Right renal cortex interstitium (tissue), 3 donors: ENCODE measurements at regions not wholly inside any gene's neighbourhood (a gene's known extent, or its start where the extent isn't known, plus 50 kb on each side); places are given as distances from the start of the nearest gene placed in this dataset.
A peak's percentile ranks its signal among the peaks of the same experiment; 100 is the strongest.

ENCODE experiments used
- DNase-seq, 3 donors: peaks; one replicate each; pipeline ENCODE4 v3.0.0-alpha.2; 2013; ENCODE audit warnings: low read depth in 3 of 3, low spot score in 2 of 3

DNA sequence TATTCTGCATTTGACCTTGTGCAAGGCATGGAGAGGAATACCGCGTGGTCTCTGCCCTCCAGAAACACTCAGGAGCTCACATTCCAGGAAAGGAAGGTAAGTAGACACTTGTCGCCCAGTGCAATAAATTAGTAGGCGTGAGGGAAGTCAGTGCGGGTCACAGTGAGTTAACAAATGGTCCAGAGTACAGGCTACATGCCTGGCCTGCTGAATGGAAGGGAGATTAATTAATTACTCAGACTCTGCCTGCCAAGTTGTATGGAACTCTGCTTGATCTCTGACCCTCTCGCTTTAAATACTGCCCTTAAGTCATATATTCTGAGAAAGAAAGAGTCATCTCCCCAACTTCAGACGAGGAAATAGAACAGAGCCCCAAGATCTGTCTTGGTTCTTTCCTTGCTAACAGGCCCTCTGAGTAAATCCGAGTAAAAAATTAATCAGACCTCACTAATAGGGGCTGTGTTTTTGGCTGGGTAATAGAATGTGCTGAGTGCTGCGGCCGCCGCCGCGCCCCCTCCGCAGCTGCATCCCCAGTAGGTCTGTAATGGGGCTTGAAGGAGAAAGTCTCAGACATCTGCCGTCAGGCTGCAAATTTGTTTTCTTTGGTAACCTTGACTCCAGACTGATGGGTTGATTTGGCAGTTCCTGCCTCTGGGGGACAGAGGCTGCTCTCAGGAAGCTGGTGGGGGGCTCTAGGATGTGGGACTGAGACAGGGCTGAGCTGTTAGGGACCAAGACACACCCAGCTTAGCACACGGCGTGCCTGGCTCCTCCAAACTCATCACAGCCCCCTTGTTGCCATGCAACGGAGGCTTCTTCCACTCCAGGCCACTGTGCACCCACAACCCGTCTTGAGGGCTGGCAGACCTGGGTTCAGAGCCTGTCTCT, 144.4 kb downstream of the NSG2 start:
- DNase-seq, result peak in 2 of 3 donors; percentile 43 to 49

DNA sequence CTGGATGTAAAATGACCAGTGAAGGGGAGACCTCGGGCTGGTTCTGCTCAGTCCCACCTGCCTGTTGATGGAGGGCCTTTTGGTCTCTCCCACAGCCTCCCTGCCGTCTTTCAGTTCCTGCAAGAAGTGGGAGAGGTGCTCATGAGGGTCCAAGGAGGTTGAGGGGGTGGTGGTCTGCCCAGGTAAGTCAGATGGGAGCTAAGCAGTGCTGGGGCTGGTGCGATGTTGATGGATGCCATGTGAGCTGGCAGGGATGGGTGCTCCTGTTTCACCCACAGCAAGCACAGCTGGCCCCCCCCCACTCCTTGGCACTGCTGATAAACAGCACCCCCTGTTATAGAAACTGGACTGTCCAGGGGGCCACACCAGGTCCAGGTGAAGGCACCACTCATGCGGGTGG, 145.6 kb downstream of the NSG2 start:
- no peak for DNase-seq

DNA sequence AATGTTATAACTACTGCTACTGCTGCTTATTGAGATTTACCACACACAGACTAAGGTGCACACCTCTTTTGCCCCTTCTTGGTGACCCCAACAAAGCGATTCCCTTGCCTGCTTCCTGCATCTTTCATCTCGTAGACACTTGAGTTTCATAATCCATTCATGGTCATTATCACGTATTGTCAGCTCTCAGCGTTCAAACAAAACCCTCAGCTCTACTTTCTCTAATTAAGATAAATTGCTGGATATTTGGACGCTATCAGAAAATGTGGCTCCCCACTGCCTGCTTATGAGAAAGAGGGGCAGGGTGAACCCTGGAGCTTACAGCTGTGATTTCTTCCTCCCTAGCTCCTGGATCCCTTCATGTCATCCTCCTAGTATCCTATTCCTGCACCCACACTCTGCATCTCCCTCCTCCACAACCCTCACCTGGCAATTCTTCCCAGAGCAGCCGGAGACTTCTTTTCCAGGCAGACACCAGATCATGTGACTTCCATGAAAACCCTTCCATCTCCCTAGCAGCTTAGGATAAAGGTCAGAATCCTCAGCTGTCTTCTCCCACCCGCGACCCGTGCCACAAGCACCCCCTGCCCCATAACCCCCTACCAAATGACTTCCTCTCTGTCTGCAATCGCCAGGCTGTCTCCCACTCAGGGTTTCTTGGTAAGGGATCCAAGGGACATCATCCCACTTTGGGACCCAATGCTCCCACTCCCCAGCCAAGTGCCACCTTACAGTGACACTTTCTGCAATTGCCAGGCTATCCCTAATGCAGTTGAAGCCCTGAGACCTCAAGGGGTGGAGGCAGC, 146.5 kb downstream of the NSG2 start:
- DNase-seq, result no peak

DNA sequence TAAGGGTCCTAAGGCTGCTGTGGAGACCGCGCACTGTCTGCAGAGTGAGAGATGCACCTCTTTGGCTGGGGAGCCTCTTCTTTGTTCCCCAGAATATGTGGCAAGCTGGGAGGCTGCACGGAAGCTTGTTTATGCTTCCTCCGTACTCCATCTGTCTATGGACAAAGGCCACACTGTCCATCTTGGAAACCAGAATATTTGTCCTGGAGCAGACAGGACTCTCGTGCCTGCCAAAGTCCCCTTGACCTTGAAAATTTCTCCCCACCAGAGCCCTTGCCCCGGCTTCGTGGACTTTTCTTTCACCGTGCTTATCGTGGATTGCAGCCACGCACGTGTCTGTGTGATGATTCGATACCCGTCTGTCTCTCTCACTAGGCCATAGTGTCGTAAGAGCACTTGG, 147.4 kb downstream of the NSG2 start:
- no peak for DNase-seq

DNA sequence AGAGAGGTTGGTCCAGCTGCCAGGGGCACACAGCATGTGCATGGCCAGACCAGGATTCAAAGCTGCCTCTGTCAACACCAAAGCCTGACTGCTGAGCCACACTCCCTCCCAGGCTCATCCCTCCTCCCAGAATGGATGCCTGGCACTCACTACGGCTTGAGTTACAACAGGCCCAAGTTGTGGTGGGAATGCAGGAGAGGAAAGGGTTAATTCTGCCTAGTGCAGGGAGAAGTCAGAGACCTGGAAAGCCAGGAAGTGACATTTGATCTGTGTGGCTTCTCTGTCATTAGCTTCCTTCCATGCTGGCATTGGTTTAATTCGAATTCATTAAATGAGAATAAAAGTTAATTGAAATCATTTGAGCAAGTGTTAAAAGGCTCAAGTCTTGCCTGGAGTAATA, 150.0 kb downstream of the NSG2 start:
- DNase-seq, result peak in 1 of 3 donors; percentile 16

DNA sequence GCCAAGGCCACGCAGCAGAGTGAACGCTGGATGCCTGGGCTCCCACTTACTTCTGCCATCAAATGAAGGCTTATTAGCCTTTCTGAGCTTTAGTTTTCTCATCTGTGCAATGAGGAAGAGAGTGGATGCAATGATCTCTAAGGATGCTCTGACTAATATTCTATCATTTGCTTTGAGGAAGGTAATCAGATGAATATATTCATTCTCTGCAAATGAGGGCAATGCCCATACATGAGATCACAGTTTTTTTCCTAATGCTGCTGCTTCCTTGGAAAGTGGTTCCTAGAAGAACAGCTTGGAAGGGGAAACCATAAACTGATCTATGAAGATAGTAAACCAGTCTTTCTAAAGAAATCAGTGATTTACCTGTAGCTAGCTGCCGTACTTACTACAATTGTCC, 152.4 kb downstream of the NSG2 start:
- DNase-seq, result no peak

DNA sequence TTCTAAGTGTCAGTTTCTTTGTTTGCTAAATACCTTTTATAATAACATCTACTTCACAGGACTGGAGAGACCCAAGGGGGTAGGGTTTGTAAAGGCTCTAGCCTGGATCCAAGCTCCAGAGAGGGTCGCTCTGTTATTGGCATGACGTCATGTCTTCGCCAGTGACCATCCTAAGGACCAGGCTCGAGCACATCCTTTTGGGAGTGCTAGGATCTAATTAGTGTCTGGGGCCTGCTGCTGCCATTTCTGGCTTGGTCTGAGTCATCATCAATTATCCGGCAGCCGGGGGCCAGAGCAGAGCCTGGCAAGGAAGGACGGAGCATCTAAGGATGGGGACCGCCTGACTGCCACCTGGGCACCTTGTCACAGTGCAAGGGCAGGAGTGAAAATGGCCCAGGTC, 153.0 kb downstream of the NSG2 start:
- DNase-seq, result no peak

DNA sequence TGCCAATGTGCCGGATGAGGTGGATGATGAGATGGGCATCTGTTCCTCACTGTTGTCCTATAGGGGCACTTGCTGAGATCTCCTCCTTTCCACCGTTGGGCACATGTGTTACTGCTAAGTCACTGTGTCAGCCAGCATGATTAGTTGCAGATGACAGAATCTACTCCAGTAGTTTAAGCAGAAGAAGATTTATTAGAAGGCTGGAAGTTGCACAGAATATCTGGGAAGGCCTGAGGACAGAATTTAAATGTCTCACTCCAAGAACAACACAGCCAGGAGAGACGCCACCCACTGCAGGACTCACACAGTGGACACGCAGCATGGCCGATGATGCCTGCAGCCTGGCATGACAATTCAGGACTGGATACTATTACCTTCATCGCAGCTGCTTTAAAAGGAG, 157.5 kb downstream of the NSG2 start:
- DNase-seq, result no peak

DNA sequence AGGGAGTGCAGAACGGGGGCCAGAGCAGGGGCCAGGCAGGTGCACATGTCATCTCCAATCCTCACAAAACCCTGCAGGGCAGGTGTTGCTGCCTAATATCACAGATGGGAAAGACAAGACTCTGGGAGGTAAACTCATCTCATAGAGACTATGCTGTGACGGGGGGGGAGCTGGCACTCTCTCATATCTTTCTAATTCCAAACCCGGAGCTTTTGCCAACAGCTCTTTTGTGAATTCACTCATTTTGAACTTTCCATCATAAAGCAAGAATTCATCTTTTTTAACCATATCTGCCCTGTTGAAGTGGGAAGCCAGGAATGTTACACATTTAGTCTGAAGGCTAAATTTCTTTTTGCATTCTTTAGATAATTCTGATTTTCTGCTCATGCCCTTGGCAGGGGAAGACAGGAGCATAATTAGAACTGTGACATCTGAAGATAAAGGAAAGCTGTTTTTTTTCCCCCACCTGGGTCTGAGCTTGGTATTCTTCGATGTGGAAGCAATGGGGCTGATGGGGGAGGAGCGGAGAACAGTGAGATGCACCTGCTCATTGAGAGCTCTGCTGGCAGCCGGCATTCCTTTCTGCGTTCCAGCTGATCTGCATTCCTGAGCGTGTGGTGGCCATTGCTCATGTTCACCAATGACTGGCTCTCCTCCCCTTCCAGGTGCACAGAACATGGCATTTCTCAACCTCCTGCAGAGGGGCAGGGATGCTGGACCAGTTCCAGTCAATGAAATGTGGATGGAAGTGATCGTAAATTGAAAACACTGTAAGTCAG, 159.2 kb downstream of the NSG2 start:
- DNase-seq, result no peak

DNA sequence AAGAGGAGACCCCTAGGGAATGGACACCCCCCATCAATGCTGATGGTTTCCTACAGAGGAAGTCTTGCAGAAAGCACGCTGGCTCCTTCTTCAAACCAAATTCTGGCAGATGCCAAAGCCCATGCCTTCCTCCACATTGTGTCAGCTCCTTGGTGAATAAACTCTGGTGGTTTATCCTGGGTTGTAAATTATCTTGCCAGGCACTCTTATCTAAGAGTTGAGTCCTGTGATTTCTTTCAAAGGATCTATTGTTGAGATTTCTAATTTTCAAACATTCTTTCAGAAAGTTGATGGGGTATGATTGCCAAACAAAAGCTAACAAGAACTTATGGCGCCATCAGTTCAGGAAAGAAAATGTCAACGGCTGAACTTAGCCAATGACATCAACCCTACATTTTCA, 160.4 kb downstream of the NSG2 start:
- DNase-seq, result no peak

DNA sequence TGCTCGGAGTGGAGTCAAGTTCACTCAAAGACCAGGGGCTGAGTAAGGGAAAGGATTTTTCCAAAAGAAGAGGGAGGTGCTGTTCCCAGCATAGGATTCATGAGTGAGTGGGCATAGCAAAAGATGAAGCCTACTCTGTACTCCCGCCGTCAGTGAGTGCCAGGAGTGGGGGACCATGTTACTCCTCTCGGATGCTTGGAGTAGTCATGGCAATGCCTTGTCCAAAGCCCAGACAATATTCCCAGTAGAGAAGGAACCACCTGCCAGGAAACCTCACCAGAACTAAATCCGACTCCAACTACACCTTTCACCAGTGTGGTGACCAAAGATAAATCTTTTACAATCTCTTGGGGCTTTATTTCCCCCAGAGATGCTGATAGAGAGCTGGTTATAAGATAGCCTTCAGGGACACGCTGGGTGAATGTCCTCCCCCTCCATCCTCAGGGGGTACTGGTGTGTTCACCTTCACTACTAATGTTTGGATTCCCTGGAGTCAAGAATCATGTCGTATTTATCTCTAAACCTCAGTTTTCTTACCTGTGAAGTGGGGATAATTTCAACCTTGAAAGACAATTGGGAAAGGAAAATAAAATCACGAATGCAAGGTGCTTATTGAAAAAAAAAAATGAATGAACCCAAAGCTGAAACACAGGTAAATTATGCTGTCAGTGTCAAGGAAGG, 165.2 kb downstream of the NSG2 start:
- DNase-seq, result no peak

DNA sequence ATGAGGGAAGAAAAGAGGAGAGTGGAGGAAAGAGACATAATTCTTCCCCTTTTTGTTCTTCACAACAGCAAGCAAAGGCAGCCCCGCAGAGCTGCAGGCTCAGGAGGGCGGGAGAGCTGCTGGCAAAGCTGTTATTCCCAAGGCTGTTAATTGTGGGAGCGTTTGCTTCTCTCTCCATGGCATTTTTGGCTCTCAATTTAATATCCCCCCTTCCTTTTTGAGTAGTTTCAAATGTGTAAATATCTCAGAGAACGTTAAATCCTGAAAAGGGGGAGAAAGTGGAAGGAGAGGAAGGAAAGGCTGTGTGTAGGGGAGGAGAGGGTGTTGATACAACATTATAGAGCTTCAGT, 165.7 kb downstream of the NSG2 start:
- DNase-seq, result no peak

DNA sequence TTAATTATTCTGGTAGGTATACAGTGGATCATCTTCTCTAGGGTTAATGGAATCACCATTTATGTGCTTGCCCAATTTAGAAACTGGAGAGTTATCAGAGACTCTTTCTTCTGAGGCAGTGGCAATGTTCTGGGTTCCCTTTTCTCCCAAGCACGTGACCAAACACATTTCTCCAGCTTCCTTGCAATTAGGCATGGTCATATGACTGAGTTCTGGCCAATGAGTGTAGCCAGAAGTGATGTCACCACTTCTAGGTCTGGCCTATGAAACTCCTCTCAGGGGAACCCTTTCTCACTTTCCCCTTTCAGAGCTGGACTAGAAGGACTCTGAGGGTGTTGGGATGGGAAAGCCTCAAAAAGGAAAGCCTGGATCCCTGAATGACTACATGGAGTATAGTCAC, 172.0 kb downstream of the NSG2 start:
- no peak for DNase-seq

DNA sequence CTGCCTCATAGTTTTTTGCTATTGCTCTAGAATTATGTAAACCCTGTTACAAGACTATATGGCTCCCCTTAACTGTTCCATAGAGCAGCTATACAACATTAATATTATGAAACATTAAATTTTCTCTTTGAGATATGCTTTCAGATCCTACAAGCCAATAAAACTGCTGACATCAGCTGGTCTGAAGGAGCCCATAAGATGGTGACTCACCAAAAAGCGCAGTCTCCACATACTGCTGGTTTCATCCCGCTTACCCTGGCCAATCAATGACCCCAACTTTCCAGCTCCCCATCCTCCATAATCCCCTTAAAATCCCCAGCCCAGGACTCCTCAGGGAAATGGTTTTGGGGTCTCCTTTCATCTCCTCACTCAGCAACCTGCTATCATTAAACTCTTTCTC, 172.7 kb downstream of the NSG2 start:
- no peak for DNase-seq

DNA sequence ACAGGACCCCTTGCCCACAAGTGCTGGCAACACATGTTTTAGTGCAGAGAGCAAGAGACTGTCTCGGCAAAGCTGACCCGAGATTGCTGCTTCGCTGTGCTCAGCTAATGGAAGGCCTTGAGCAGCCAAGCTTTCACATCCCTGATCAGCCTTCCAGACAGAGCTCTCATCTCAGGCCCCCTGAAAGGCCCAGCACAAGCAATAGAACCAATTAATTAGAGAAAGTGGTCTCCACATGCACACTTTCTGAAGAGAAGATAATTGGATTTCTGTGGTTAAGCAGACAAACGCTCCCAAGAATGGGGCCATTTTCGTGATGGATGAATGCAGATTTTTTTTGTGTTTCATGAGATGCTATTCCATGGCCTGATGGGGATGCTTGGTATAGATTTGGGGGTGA, 174.9 kb downstream of the NSG2 start:
- DNase-seq, result no peak

DNA sequence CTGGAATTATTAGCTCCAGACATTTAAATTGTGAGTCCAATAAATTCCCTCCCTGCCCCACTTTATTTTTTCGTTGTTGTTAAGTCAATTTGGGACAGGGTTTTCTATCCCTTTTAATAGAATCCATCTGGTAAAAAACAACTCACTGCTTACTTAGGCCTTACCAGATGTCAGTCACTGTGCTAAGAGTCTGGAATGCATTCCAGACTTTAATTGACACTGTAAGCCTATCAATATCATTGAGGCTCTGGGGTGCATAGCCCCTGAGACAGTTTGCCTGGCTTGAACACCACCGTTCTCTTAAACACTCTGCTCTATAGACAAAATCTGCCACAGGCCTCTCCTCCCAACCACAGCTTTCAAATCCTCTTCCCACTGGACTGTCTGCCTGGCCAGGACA, 175.9 kb downstream of the NSG2 start:
- DNase-seq, result no peak

DNA sequence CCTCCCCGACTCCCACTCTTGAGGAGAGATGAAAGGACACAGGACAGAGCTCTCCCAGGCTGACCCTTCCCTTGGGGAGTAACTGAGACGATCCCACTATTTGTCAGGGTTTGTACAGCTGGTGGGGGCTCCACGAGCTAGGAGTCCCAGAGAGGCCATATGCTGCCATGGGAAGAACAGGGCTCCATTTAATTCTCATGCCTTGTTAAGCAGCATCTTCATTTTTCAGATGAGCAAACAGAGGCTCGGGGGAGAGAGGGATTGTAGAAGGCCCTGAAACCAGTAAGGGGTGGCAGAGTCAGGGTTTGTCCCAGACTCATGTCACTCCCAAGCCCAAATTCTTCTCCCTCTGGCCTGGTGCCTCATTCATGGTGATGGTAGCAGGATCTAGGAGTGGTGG, 176.4 kb downstream of the NSG2 start:
- DNase-seq, result no peak

DNA sequence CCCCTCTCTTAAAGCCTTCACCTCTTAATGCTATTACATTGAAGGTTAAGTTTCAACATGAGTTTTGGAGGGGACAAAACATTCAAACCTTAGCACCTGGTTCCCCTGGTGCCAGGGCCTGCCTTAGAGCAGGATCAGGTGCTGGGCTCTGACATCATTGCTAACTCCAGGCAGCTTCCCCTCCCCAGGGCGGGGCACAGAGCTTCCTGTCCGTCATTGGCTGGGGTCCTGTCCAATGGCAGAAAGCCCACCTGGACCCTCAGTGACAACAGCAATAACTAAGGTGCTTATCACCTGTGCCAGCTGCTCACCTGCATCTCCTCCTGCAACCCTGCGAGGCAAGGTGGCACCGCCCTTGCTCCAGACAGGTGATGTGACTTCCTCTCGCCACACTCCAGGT, 177.4 kb downstream of the NSG2 start:
- DNase-seq, result no peak

DNA sequence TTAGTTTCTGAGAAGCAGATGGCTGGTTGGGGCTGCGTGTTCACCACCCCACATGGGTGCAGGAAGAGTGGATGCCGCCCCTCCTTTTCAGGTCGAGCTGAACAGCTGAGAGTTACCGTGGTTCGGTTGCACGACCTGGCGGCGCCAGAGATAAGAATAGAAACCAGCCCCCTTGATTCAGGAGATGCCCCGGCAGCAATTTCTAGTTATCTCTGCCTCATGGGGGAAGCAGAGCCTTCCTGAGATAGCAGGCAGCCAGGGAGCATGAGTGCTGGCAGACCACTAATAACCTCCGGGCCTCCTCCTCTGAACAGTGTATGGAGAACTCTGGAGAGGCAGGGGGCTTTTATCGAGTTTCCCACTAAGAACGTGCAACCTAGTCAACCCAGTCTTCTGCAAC, 177.8 kb downstream of the NSG2 start:
- DNase-seq, result no peak

DNA sequence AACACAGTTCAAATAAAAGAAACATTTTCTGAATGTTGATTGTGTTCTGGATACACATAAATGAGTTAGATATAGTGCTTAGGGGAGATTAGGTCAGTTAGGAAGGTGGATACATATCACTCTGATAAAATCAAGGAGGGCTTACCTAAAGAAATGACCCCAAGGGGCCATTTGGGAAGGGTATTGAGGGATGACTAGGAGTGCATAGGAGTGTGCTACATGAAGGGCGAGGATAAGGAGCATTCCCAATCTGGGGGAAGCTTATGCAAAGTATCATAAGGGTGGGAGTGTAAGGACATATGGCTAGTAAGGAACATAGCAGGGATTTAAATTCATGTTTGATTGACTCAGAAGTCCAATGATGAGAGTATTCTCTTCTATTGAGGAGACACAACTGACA, 183.6 kb downstream of the NSG2 start:
- no peak for DNase-seq
